Keratinocyte (primary cell): ENCODE measurements at regions not wholly inside any gene's neighbourhood (a gene's known extent, or its start where the extent isn't known, plus 50 kb on each side); places are given as distances from the start of the nearest gene placed in this dataset.

Experiments
- DNase-seq: peaks from one replicate; pipeline ENCODE4 v3.0.0-alpha.2; 2011; ENCODE audit warnings: low read depth, missing footprints, low spot score
- FAIRE-seq: peaks from 2 replicates; lab custom pipeline; 2011; peaks lifted over from hg19 to GRCh38; lab: Jason Lieb, UNC
- H2AFZ ChIP-seq: 2 replicates; pipeline ENCODE4 v1.6.0; 2012; ENCODE audit warnings: low read length, control low read depth, inconsistent platforms; ENCODE audit not compliant: control insufficient read depth
- H3K27ac ChIP-seq: 2 replicates; pipeline ENCODE4 v1.5.1; 2011; ENCODE audit warnings: low read length; ENCODE audit not compliant: control insufficient read depth, insufficient read depth
- H3K27me3 ChIP-seq: 3 replicates; pipeline ENCODE4 v1.6.0; 2011; ENCODE audit warnings: low read length; ENCODE audit not compliant: control insufficient read depth, insufficient read depth; ENCODE audit errors: extremely low read depth
- H3K36me3 ChIP-seq, 2 experiments: 2 replicates in 1 of 2; 3 replicates in 1 of 2; pipeline ENCODE4 v1.5.1; 2011; ENCODE audit warnings: low read length in 2 of 2, mild to moderate bottlenecking in 1 of 2; ENCODE audit not compliant: control insufficient read depth in 2 of 2, insufficient read depth in 2 of 2; ENCODE audit errors: extremely low read depth in 1 of 2
- H3K4me1 ChIP-seq: 3 replicates; pipeline ENCODE4 v1.5.1; 2011; ENCODE audit warnings: low read length; ENCODE audit not compliant: control insufficient read depth, insufficient read depth; ENCODE audit errors: extremely low read depth
- H3K4me2 ChIP-seq: 3 replicates; pipeline ENCODE4 v1.6.0; 2011; ENCODE audit warnings: low read depth, low read length; ENCODE audit not compliant: control insufficient read depth, insufficient read depth; ENCODE audit errors: extremely low read depth
- H3K4me3 ChIP-seq, 3 experiments: fragments of 200-600 bp in 1 of 3; sonication (generic) in 1 of 3; 2 replicates in 2 of 3; 3 replicates in 1 of 3; pipeline ENCODE4 v1.5.1; 2011 to 2016; ENCODE audit warnings: low read length in 3 of 3, mild to moderate bottlenecking in 3 of 3, control low read depth in 2 of 3, inconsistent platforms in 1 of 3, low read depth in 1 of 3, mixed read lengths in 1 of 3, mixed run types in 1 of 3, moderate library complexity in 1 of 3; ENCODE audit not compliant: control insufficient read depth in 2 of 3, insufficient read depth in 2 of 3; ENCODE audit errors: extremely low read depth in 1 of 3
- H3K79me2 ChIP-seq: 2 replicates; pipeline ENCODE4 v1.6.0; 2012; ENCODE audit warnings: low read length; ENCODE audit not compliant: control insufficient read depth, insufficient read depth
- H3K9ac ChIP-seq: 3 replicates; pipeline ENCODE4 v1.6.0; 2011; ENCODE audit warnings: low read length; ENCODE audit not compliant: control insufficient read depth, insufficient read depth; ENCODE audit errors: extremely low read depth
- H3K9me1 ChIP-seq: 3 replicates; pipeline ENCODE4 v1.6.0; 2011; ENCODE audit warnings: low read length; ENCODE audit not compliant: control insufficient read depth, insufficient read depth; ENCODE audit errors: extremely low read depth
- H3K9me3 ChIP-seq: 2 replicates; pipeline ENCODE4 v1.5.1; 2012; ENCODE audit warnings: low read depth, low read length; ENCODE audit not compliant: control insufficient read depth
- H4K20me1 ChIP-seq: 3 replicates; pipeline ENCODE4 v1.6.0; 2011; ENCODE audit warnings: low read length; ENCODE audit not compliant: control insufficient read depth, insufficient read depth; ENCODE audit errors: extremely low read depth
- CTCF ChIP-seq, 3 experiments: IDR thresholded peaks in 1 of 3; conservative IDR thresholded peaks in 1 of 3; optimal IDR thresholded peaks in 1 of 3; 2 replicates in 2 of 3; 3 replicates in 1 of 3; pipeline versions ENCODE3 to v1.5.1; 2011; ENCODE audit warnings: low read length in 3 of 3, mild to moderate bottlenecking in 3 of 3, moderate library complexity in 2 of 3, control low read depth in 1 of 3, inconsistent platforms in 1 of 3; ENCODE audit not compliant: insufficient read depth in 2 of 3; ENCODE audit errors: extremely low read depth in 1 of 3
- EZH2 ChIP-seq: IDR thresholded peaks from one replicate; pipeline ENCODE4 v1.6.1; 2012; ENCODE audit warnings: inconsistent platforms, mild to moderate bottlenecking, low read length, moderate library complexity
- dilution Hi-C: fragments of 300-500 bp; cut with MboI; formaldehyde crosslinking; loops from one replicate; pipeline ENCODE4 v1.7.0; 2020; ENCODE audit warnings: low sequenced_read_pairs; ENCODE audit not compliant: extremely low pct_ligation_motif_present

- Histone ChIP-seq H3K9me3 (no peaks in the 10 kb centered on the region), H3K36me3 (no peaks in the 10 kb centered on the region), H3K4me3 (no peak overlapping the region), H3K79me2 (no peaks in the 10 kb centered on the region), H4K20me1 (no peaks in the 10 kb centered on the region), H3K27ac (no peak overlapping the region), H3K4me1 (no peaks in the 10 kb centered on the region), H2AFZ (no peak overlapping the region), H3K27me3 (no peaks in the 10 kb centered on the region), H3K9ac (no peak overlapping the region), H3K4me2 (no peak overlapping the region), H3K9me1 (no peaks in the 10 kb centered on the region)
- TF ChIP-seq EZH2 (no peak), CTCF (optimal IDR thresholded peaks at IDR 0.05 in 1 of 3, IDR thresholded peaks at IDR 0.05 in 1 of 3, conservative IDR thresholded peaks at IDR 0.05 in 1 of 3; ENCODE audit: extremely low read depth in 1 of 3, insufficient read depth in 2 of 3, low read length in 3 of 3) (no peak)
- FAIRE-seq (no peak), DNase-seq (no peak)
- dilution Hi-C loops = no loop called here
Observed at GRCh38 chr12:20140751-20141150, 227.6 kb upstream of the PDE3A start.

DNA sequence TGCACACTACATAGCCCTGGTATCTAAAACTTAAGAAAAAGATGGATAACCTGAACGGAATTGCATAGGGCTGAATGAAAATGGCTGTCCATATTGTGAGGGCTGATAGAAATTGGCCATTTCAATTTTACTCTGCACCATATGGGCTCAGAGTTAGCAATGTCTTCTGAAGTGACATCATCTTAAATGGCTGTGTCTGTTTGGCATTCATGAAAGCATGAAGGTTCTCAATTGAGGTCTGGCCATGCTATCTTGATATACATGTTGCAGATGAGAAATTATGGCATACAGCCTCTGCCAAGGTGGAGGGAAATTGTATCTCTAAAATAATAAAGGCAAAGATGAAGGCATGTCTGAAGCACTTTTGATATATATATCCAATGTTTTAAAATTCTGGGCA lies 226.0 kb upstream of the PDE3A start:
- no peak overlapping the region for H2AFZ ChIP-seq
- H3K9ac ChIP-seq = no peak overlapping the region
- H3K4me1 ChIP-seq = no peaks in the 10 kb centered on the region
- dilution Hi-C loops = no loop called here
- no peak for FAIRE-seq
- no peaks in the 10 kb centered on the region for H4K20me1 ChIP-seq
- no peak overlapping the region for H3K27ac ChIP-seq
- no peak for DNase-seq
- no peaks in the 10 kb centered on the region for H3K9me1 ChIP-seq
- H3K4me3 ChIP-seq = no peak overlapping the region
- TF ChIP-seq CTCF (optimal IDR thresholded peaks at IDR 0.05 in 1 of 3, IDR thresholded peaks at IDR 0.05 in 1 of 3, conservative IDR thresholded peaks at IDR 0.05 in 1 of 3; ENCODE audit: extremely low read depth in 1 of 3, insufficient read depth in 2 of 3, low read length in 3 of 3) = no peak
- TF ChIP-seq EZH2 = no peak
- H3K9me3 ChIP-seq = no peaks in the 10 kb centered on the region
- no peaks in the 10 kb centered on the region for H3K36me3 ChIP-seq
- H3K27me3 ChIP-seq = no peaks in the 10 kb centered on the region
- no peak overlapping the region for H3K4me2 ChIP-seq
- no peaks in the 10 kb centered on the region for H3K79me2 ChIP-seq
